Calu3 (cell line): ENCODE measurements at regions not wholly inside any gene's neighbourhood (a gene's known extent, or its start where the extent isn't known, plus 50 kb on each side); places are given as distances from the start of the nearest gene placed in this dataset.

Experiments
- BruUV-seq: library from RNA; stranded (reverse); fragments of 400-500 nt; replicated peaks from 2 replicates; lab custom pipeline; 2021; lab: Mats Ljungman, UMichigan
- CTCF ChIA-PET: fragments of 300-600 bp; sonication (Branson Sonifier 250); formaldehyde crosslinking; loops from one replicate; lab custom pipeline; 2022; ENCODE audit warnings: antibody characterized with exemption; lab: Charles Lee
- DNase-seq: peaks from one replicate; pipeline ENCODE4 v3.0.0; 2022
- H3K27ac Mint-ChIP-seq: one replicate; pipeline ENCODE4 v1.8.0; 2022; ENCODE audit warnings: mixed read lengths; ENCODE audit not compliant: unreplicated experiment
- H3K27me3 Mint-ChIP-seq: one replicate; pipeline ENCODE4 v1.8.0; 2022; ENCODE audit warnings: mixed read lengths; ENCODE audit not compliant: unreplicated experiment
- H3K36me3 Mint-ChIP-seq: one replicate; pipeline ENCODE4 v1.8.0; 2022; ENCODE audit warnings: mild to moderate bottlenecking, moderate library complexity, mixed read lengths; ENCODE audit not compliant: insufficient read depth, unreplicated experiment
- H3K4me1 Mint-ChIP-seq: one replicate; pipeline ENCODE4 v1.8.0; 2022; ENCODE audit warnings: mild to moderate bottlenecking, low read depth, mixed read lengths; ENCODE audit not compliant: unreplicated experiment
- H3K4me3 Mint-ChIP-seq: one replicate; pipeline ENCODE4 v1.8.0; 2022; ENCODE audit warnings: mild to moderate bottlenecking, low read depth, moderate library complexity, mixed read lengths; ENCODE audit not compliant: unreplicated experiment
- H3K9me3 Mint-ChIP-seq: one replicate; pipeline ENCODE4 v1.8.0; 2022; ENCODE audit warnings: low read depth, mixed read lengths; ENCODE audit not compliant: unreplicated experiment
- CTCF ChIP-seq: fragments of 200-600 bp; IDR thresholded peaks from one replicate; pipeline ENCODE4 v1.8.0; 2022; ENCODE audit warnings: antibody characterized with exemption; ENCODE audit not compliant: unreplicated experiment
- intact Hi-C: fragments of 100-400 bp; cut with micrococcal nuclease; formaldehyde crosslinking; loops from one replicate; pipeline ENCODE4 v1.10.0; 2022; ENCODE audit not compliant: unreplicated experiment

- no peak for TF ChIP-seq CTCF
- H3K36me3 Mint-ChIP-seq, result peaks cover 22% of the 10 kb centered on the region
- no peaks in the 10 kb centered on the region for H3K27me3 Mint-ChIP-seq
- no TSS peak for BruUV-seq
- intact Hi-C loops, result no loop called here
- no peak overlapping the region for H3K4me3 Mint-ChIP-seq
- no peaks in the 10 kb centered on the region for H3K9me3 Mint-ChIP-seq
- no peak overlapping the region for H3K27ac Mint-ChIP-seq
- no peaks in the 10 kb centered on the region for H3K4me1 Mint-ChIP-seq
- DNase-seq, result no peak
- CTCF ChIA-PET, result no interaction called here
Observed at GRCh38 chr11:71097506-71098240, 154.7 kb downstream of the SHANK2 start.

- BruUV-seq, result no TSS peak
- TF ChIP-seq CTCF, result no peak
- H3K4me3 Mint-ChIP-seq, result no peak overlapping the region
- H3K27me3 Mint-ChIP-seq, result no peaks in the 10 kb centered on the region
- no peaks in the 10 kb centered on the region for H3K9me3 Mint-ChIP-seq
- H3K27ac Mint-ChIP-seq, result no peak overlapping the region
- CTCF ChIA-PET, result interaction anchor here (0.6 kb wide), 1 partner anchor 20 kb away, joined by 8 read pairs; no protein-coding TSS in a partner anchor
- H3K4me1 Mint-ChIP-seq, result no peaks in the 10 kb centered on the region
- DNase-seq, result no peak
- peaks cover 30% of the 10 kb centered on the region for H3K36me3 Mint-ChIP-seq
- intact Hi-C loops, result no loop called here
Observed at GRCh38 chr11:71096751-71097388, 155.5 kb downstream of the SHANK2 start.

GRCh38 chr11:71095294-71095850 lies 157.0 kb downstream of the SHANK2 start:
- intact Hi-C loops, result no loop called here
- BruUV-seq, result no TSS peak
- Mint-ChIP-seq H3K27ac (no peak overlapping the region), H3K9me3 (no peaks in the 10 kb centered on the region), H3K36me3 (peaks cover 39% of the 10 kb centered on the region), H3K4me1 (no peaks in the 10 kb centered on the region), H3K27me3 (no peaks in the 10 kb centered on the region), H3K4me3 (no peak overlapping the region)
- CTCF ChIA-PET, result no interaction called here
- no peak for TF ChIP-seq CTCF
- DNase-seq, result no peak

- Mint-ChIP-seq H3K27me3 (no peaks in the 10 kb centered on the region), H3K4me3 (no peak overlapping the region), H3K4me1 (no peaks in the 10 kb centered on the region), H3K9me3 (no peaks in the 10 kb centered on the region), H3K27ac (no peak overlapping the region), H3K36me3 (peaks cover 41% of the 10 kb centered on the region)
- intact Hi-C loops, result no loop called here
- DNase-seq, result no peak
- TF ChIP-seq CTCF, result no peak
- CTCF ChIA-PET, result no interaction called here
- BruUV-seq, result no TSS peak
Observed at GRCh38 chr11:71094296-71095077, 157.9 kb downstream of the SHANK2 start.
